ENCODE measurements at regions not wholly inside any gene's neighbourhood (a gene's known extent, or its start where the extent isn't known, plus 50 kb on each side); places are given as distances from the start of the nearest gene placed in this dataset.

DNA sequence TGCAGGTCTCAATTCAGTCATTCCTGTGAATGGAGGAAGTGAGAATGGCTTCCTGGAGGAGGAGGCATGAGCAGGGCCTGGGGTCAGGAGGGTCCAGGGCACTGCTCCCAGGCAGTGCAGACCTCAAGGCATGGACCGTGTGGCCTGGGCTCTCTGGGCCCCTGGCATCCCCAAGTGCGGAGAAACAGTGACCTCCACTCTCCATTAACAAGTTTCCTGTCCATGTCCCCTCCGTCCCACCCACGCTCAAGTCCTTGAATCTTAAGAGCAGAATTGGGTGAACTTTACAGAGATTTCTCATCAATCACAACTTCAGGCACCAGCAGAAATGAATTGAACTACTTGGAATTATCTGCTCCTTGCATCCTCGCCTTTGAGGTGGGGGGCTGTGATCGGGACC, 211.1 kb downstream of the NPHP4 start:
- no peak for TF ChIP-seq POLR2AphosphoS5 (IDR thresholded peaks at IDR 0.05)
- no peak for TF ChIP-seq CTCF (IDR thresholded peaks at IDR 0.05)
- TF ChIP-seq POLR2A (IDR thresholded peaks at IDR 0.05) = no peak

All from prostate gland (tissue), 2 donors.